Heart left ventricle (tissue), 16 donors: ENCODE measurements at regions not wholly inside any gene's neighbourhood (a gene's known extent, or its start where the extent isn't known, plus 50 kb on each side); places are given as distances from the start of the nearest gene placed in this dataset.

Experiments used
- ATAC-seq, 4 donors: fragments of 200-7000 bp; cut with Tn5 transposase; one replicate each; pipeline ENCODE4 v1.9.1; 2020 to 2022; ENCODE audit warnings: moderate library complexity in 4 of 4, mild to moderate bottlenecking in 3 of 4, moderate number of reproducible peaks in 1 of 4
- DNase-seq, 5 donors: peaks; one replicate each; pipeline ENCODE4 v3.0.0-alpha.2; 2020
- H3K27ac ChIP-seq, 12 donors: fragments of 200-600 bp; sonication (generic) in 4 of 12; one replicate each; pipeline versions ENCODE4 v1.5.0 to v1.8.0; 2016 to 2022; ENCODE audit warnings: mild to moderate bottlenecking in 2 of 12
- H3K27me3 ChIP-seq, 9 donors: fragments of 200-600 bp; sonication (generic) in 2 of 9; one replicate each; pipeline versions ENCODE4 v1.5.1 to v1.8.0; 2016 to 2022; ENCODE audit warnings: mild to moderate bottlenecking in 3 of 9
- H3K36me3 ChIP-seq, 9 donors: fragments of 200-600 bp; sonication (generic) in 2 of 9; one replicate each; pipeline versions ENCODE4 v1.5.0 to v1.8.0; 2018 to 2022; ENCODE audit warnings: mild to moderate bottlenecking in 2 of 9
- H3K4me1 ChIP-seq, 12 donors: fragments of 200-600 bp; sonication (generic) in 4 of 12; one replicate each; pipeline versions ENCODE4 v1.5.0 to v1.8.0; 2016 to 2022; ENCODE audit warnings: mild to moderate bottlenecking in 3 of 12
- H3K4me3 ChIP-seq, 12 donors: fragments of 200-600 bp; sonication (generic) in 4 of 12; one replicate each; pipeline versions ENCODE4 v1.5.0 to v1.8.0; 2017 to 2022; ENCODE audit warnings: mild to moderate bottlenecking in 9 of 12, moderate library complexity in 4 of 12
- H3K9me3 ChIP-seq, 12 donors: fragments of 200-600 bp; sonication (generic) in 4 of 12; one replicate each; pipeline versions ENCODE4 v1.5.0 to v1.8.0; 2016 to 2022; ENCODE audit warnings: mild to moderate bottlenecking in 1 of 12
- POLR2A ChIP-seq, 2 donors: fragments of 450-650 bp; IDR thresholded peaks; one replicate each; pipeline ENCODE4 v1.6.1; 2017; ENCODE audit warnings: antibody characterized with exemption in 2 of 2, mild to moderate bottlenecking in 2 of 2, moderate library complexity in 2 of 2
- WGBS, 4 donors: extraction: QIAGEN DNeasy Blood & Tissue Kit in 2 of 4; methylation state at CpG; one replicate each; pipeline versions ENCODE4 v1.1.5 to v1.1.7; 2013 to 2018; 5-methylcytosine and 5-hydroxymethylcytosine counted together
- intact Hi-C, 10 donors: fragments of 100-400 bp; cut with DNase I; formaldehyde crosslinking; loops; one replicate each; pipeline versions ENCODE4 v1.11.1 to v1.14.2; 2022
- TF ChIP-seq, protein P1 (sequence below), 12 donors: fragments of 200-600 bp; sonication (generic) in 4 of 12; IDR thresholded peaks; one replicate each; pipeline versions ENCODE4 v1.5.0 to v1.8.0; 2018 to 2022; ENCODE audit warnings: antibody characterized with exemption in 12 of 12, mild to moderate bottlenecking in 5 of 12
- donor health status: ischemic (EF 13 %, LVEDD 7.1; RV severe dilation, severe dysfunction).
- donor health status: healthy with polysubstance abuse.
- donor health status: DM: no; HTN: yes; CAD: no.
- donor health status: DM: no; HTN: no; CAD: no.
- donor health status: ischemic (EF 25% LVEDD 6.9; RV normal size, moderate dysfunction).
- donor health status: ischemic (EF 25% LVEDD 5.7; RV mildly dilated, moderate dysfunction).
- donor health status: healthy.
- donor health status: DM: yes; HTN: yes; CAD: no.
- donor health status: ischemic (EF 35%, LVEDD 5.7; RV mildly dilated, moderate dysfunction).
- donor health status: nonischemic (EF 11% LVEDD 7.7; RV severe dilation, severe dysfunction).
- donor health status: DM: yes; HTN: yes; CAD: no.
- donor health status: PGD.
- donor health status: ischemic (EF 29% LVEDD 5.4; RV normal size, mild dysfunction).
- donor health status: nonischemic (EF 23%, LVEDD 6.1; RV moderate dilation, normal function).

DNA sequence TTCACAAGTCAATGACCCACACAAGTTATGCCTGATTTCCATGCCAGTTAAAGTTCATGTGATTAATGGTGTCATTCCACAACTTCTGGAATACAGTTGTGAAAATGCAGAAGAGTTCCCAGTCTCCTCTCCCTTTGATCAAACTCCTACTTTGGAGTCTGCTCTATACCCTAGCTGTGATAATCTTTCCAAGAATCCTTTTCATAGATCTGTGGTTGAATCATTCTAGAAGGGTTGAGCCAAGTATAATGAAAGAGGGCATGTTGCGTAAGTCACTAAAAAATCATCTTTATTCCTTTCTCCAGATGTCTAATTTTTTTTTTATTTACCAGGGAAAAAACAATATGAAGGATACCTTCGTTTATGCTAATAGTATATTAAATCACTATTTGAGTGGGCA is 89.7 kb upstream of the CARD18 start:
- Histone ChIP-seq H3K36me3 (no peaks in the 10 kb centered on the region), H3K9me3 (no peaks in the 10 kb centered on the region), H3K27me3 (no peaks in the 10 kb centered on the region), H3K4me3 (no peak overlapping the region), H3K27ac (no peak overlapping the region), H3K4me1 (peaks cover 0 to 5% (median 0%) of the 10 kb centered on the region in 12 donors)
- 83 to 91% (median 88%) methylated on average over 2 of the region's 2 CpGs for WGBS, 4 donors
- ATAC-seq (no peak), DNase-seq (no peak)
- TF ChIP-seq POLR2A (IDR thresholded peaks at IDR 0.05): no peak
- TF ChIP-seq, protein P1, sequence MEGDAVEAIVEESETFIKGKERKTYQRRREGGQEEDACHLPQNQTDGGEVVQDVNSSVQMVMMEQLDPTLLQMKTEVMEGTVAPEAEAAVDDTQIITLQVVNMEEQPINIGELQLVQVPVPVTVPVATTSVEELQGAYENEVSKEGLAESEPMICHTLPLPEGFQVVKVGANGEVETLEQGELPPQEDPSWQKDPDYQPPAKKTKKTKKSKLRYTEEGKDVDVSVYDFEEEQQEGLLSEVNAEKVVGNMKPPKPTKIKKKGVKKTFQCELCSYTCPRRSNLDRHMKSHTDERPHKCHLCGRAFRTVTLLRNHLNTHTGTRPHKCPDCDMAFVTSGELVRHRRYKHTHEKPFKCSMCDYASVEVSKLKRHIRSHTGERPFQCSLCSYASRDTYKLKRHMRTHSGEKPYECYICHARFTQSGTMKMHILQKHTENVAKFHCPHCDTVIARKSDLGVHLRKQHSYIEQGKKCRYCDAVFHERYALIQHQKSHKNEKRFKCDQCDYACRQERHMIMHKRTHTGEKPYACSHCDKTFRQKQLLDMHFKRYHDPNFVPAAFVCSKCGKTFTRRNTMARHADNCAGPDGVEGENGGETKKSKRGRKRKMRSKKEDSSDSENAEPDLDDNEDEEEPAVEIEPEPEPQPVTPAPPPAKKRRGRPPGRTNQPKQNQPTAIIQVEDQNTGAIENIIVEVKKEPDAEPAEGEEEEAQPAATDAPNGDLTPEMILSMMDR (IDR thresholded peaks at IDR 0.05): no peak
- intact Hi-C loops: no loop called here

DNA sequence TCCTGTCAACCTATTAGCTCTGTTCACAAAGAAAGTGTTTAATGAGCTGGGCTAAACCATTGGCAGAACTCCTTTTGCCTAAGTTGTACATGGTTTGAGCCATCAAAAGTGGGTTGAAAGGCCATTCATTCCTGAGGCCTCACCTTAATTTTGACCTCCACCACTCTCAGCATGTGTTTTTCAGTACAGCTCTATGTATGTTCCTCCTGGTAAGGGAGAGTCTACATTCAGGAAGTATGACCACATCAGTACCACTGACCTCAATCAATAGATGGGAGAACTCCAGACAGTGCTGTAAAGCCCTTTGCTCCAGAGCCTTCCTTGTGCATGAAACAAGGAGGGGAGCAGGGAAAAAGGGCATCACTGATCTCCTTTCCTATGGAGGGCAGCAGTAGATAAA is 87.8 kb upstream of the CARD18 start:
- H3K9me3 ChIP-seq: no peaks in the 10 kb centered on the region
- ATAC-seq: no peak
- no peak overlapping the region for H3K27ac ChIP-seq
- no peak for DNase-seq
- peaks cover 0 to 5% (median 0%) of the 10 kb centered on the region in 12 donors for H3K4me1 ChIP-seq
- intact Hi-C loops: no loop called here
- no peak for TF ChIP-seq POLR2A (IDR thresholded peaks at IDR 0.05)
- TF ChIP-seq, protein P1 (IDR thresholded peaks at IDR 0.05): no peak
- no peak overlapping the region for H3K4me3 ChIP-seq
- H3K27me3 ChIP-seq: no peaks in the 10 kb centered on the region
- H3K36me3 ChIP-seq: no peaks in the 10 kb centered on the region

DNA sequence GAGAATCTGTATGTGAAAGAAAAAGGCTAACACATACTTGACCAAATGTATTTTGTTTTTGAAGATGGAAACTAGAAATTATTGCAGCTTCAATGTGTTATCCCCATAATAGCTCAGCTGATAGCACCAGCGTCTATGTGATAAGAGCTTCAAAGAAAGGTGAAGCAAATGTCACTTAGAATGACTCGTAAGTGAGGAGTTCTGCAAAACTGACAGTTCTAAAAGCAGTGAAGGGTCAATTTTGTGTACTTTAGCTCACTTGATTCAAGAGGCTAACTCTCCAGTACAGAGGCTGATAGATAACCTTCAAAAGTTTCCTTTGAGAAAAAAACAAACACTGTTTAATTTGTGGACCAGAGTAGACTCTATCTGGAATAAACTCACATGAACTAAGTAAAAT is 87.2 kb upstream of the CARD18 start:
- ATAC-seq: no peak
- 39 to 61% (median 42%) methylated on average over 2 of the region's 2 CpGs for WGBS, 4 donors
- H3K9me3 ChIP-seq: no peaks in the 10 kb centered on the region
- H3K27ac ChIP-seq: no peak overlapping the region
- intact Hi-C loops: no loop called here
- TF ChIP-seq POLR2A (IDR thresholded peaks at IDR 0.05): no peak
- TF ChIP-seq, protein P1 (IDR thresholded peaks at IDR 0.05): no peak
- peaks cover 0 to 5% (median 0%) of the 10 kb centered on the region in 12 donors for H3K4me1 ChIP-seq
- H3K36me3 ChIP-seq: no peaks in the 10 kb centered on the region
- no peak for DNase-seq
- H3K4me3 ChIP-seq: no peak overlapping the region
- H3K27me3 ChIP-seq: no peaks in the 10 kb centered on the region

DNA sequence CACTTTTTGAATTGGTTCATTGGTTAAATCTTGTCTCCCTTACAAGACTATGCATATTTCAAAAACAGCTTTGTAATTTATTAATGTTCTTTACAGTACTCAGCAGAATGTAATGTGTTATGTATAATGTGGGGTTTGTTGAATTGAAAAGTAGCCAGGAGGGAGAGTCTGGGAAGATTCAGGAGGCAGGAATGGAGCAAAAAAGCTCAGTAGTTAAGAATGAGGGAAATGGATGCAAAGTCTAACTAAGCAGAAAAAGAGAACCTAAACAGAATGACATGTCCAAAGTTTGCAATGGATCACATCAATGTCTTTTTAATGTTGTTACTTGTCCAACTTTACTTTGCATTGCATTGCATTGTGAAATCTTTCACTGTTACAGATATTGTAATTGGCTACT is 86.5 kb upstream of the CARD18 start:
- TF ChIP-seq, protein P1 (IDR thresholded peaks at IDR 0.05): no peak
- TF ChIP-seq POLR2A (IDR thresholded peaks at IDR 0.05): no peak
- intact Hi-C loops: no loop called here

More for the DNA sequence above, 86.5 kb upstream of the CARD18 start:
- peaks cover 0 to 5% (median 0%) of the 10 kb centered on the region in 12 donors for H3K4me1 ChIP-seq
- H3K36me3 ChIP-seq: no peaks in the 10 kb centered on the region
- H3K9me3 ChIP-seq: no peaks in the 10 kb centered on the region
- H3K4me3 ChIP-seq: no peak overlapping the region
- H3K27me3 ChIP-seq: no peaks in the 10 kb centered on the region
- DNase-seq: no peak
- no peak overlapping the region for H3K27ac ChIP-seq
- no peak for ATAC-seq
